Aorta (tissue), 5 donors: ENCODE measurements at regions not wholly inside any gene's neighbourhood (a gene's known extent, or its start where the extent isn't known, plus 50 kb on each side); places are given as distances from the start of the nearest gene placed in this dataset.
A peak's percentile ranks its signal among the peaks of the same experiment; 100 is the strongest.

Experiments used
- ATAC-seq: fragments of 200-7000 bp; cut with Tn5 transposase; one replicate; pipeline ENCODE4 v1.9.1; 2022; ENCODE audit warnings: moderate library complexity; ENCODE audit not compliant: low FRiP score
- DNase-seq, 2 donors: peaks; one replicate each; pipeline ENCODE4 v3.0.0-alpha.2; 2020
- H3K27ac ChIP-seq, 2 donors: one replicate each; pipeline ENCODE4 v1.5.1; 2013; ENCODE audit warnings: low read length in 2 of 2, mild to moderate bottlenecking in 2 of 2, moderate library complexity in 2 of 2, control low read depth in 1 of 2, inconsistent platforms in 1 of 2, low read depth in 1 of 2
- H3K27me3 ChIP-seq, 2 donors: one replicate each; pipeline ENCODE4 v1.6.1; 2013; ENCODE audit warnings: control low read depth in 1 of 2, low read length in 1 of 2, mild to moderate bottlenecking in 1 of 2, moderate library complexity in 1 of 2; ENCODE audit not compliant: insufficient read depth in 2 of 2, control insufficient read depth in 1 of 2
- H3K36me3 ChIP-seq, 2 donors: one replicate each; pipeline ENCODE4 v1.6.1; 2013; ENCODE audit warnings: control low read depth in 1 of 2, low read length in 1 of 2, mild to moderate bottlenecking in 1 of 2; ENCODE audit not compliant: insufficient read depth in 2 of 2, control insufficient read depth in 1 of 2
- H3K4me1 ChIP-seq, 2 donors: one replicate each; pipeline ENCODE4 v1.6.1; 2013; ENCODE audit warnings: low read length in 2 of 2, control low read depth in 1 of 2, mild to moderate bottlenecking in 1 of 2, moderate library complexity in 1 of 2; ENCODE audit not compliant: insufficient read depth in 2 of 2, control insufficient read depth in 1 of 2
- H3K4me3 ChIP-seq, 2 donors: one replicate each; pipeline ENCODE4 v1.5.1; 2013; ENCODE audit warnings: low read length in 2 of 2, control low read depth in 1 of 2, mild to moderate bottlenecking in 1 of 2
- H3K9me3 ChIP-seq: one replicate; pipeline ENCODE4 v1.6.1; 2013; ENCODE audit warnings: mild to moderate bottlenecking, low read length; ENCODE audit not compliant: control insufficient read depth
- WGBS, 2 donors: extraction: QIAGEN DNeasy Blood & Tissue Kit; methylation state at CpG; one replicate each; pipeline ENCODE4 v1.1.7; 2013; 5-methylcytosine and 5-hydroxymethylcytosine counted together
- intact Hi-C, 2 donors: fragments of 100-400 bp; cut with DNase I; formaldehyde crosslinking; loops; one replicate each; pipeline versions ENCODE4 v1.14.2 to v1.15.0; 2022
- donor health status: healthy with polysubstance abuse.
- donor health status: Bipolar disorder and iron deficiency.
- donor health status: DM: no; HTN: no; CAD: no.
- donor health status: DM: no; HTN: no; CAD: no.
- donor health status: DM: yes; HTN: yes; CAD: no.

DNA sequence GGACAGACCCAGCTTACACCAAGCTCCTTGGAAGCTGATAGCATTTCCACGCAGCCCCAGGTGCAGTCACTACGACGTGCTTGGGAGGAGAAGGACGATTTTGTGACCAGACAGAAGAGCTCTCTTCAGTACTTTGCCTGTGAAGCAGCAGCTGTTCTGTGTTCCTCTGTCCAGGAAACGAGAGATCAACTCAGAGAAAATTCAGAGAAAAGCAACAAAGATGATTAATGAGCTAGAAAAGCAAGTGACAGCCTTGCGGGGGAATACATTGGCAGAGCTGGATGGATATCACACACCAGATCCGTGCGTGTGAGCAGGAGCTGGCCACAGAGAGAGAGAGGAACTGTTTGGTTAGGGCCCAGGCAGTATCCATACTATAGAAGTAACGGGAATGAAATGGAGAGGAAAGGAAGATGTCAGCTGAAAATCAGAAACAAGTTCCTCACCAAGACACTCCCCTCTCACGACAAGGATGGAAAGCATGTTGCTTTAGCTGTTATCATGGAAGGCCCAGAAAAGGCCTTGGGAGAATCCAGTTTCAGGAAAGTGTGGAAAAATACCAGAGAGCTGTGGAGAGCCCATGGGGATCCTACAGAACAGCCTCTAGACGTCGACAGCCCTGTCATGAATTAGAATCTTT lies 106.2 kb downstream of the TOMM20 start:
- H3K4me3 ChIP-seq = no peak overlapping the region
- H3K36me3 ChIP-seq = no peaks in the 10 kb centered on the region
- WGBS, 2 donors = 17 to 20% methylated on average over 12 of the region's 12 CpGs
- ATAC-seq = no peak
- peaks cover 4% of the 10 kb centered on the region for H3K9me3 ChIP-seq
- intact Hi-C loops = no loop called here
- H3K4me1 ChIP-seq = peaks cover 0 to 2% of the 10 kb centered on the region in 2 donors
- H3K27ac ChIP-seq = no peak overlapping the region
- no peaks in the 10 kb centered on the region for H3K27me3 ChIP-seq
- no peak for DNase-seq

DNA sequence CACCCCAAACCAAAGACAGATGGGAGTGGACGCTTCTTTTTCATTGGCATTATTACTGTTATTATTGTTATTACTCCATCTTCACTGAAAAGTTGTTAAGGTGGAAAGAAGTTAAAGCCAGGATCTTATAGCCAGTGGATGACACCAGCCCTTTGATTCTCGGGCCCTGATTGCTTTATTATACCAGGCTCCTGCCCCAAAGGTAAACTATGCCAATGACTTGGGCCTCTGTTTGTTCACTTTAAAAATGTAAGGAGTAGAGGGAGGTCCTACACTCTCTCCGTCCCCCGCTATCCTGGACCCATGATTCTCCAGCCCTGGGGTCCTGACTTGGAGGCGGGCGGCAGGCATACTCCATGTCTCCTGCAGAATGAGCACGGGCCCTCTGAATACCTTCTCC lies 106.8 kb downstream of the TOMM20 start:
- intact Hi-C loops = no loop called here
- no peak for ATAC-seq
- Histone ChIP-seq H3K9me3 (peaks cover 4% of the 10 kb centered on the region), H3K27me3 (no peaks in the 10 kb centered on the region), H3K27ac (no peak overlapping the region), H3K4me3 (no peak overlapping the region), H3K4me1 (peaks cover 0 to 2% of the 10 kb centered on the region in 2 donors), H3K36me3 (no peaks in the 10 kb centered on the region)
- WGBS, 2 donors = 71 to 72% methylated on average over 7 of the region's 7 CpGs
- no peak for DNase-seq

DNA sequence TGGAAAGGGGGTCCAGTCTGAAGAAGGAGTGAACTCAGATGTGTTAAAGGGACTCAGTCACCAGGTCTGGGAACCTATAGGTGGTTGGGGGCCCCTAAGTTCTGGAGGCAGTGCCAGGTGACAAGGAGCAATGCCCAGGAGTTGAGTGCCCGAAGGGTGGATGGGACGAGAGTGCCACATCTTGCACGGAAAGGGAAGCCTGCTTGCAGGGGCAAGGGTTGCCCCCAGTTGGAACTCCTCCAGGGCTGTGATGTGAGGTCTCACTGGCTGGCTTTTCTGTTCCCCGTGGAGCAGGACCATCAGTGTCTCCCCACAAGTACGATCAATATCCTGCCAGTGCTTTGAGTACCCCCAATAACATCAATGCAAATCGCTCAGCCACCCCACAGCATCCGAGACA lies 107.3 kb downstream of the TOMM20 start:
- Histone ChIP-seq H3K9me3 (peaks cover 4% of the 10 kb centered on the region), H3K36me3 (no peaks in the 10 kb centered on the region), H3K27me3 (no peaks in the 10 kb centered on the region), H3K27ac (no peak overlapping the region), H3K4me3 (no peak overlapping the region), H3K4me1 (peaks cover 0 to 2% of the 10 kb centered on the region in 2 donors)
- ATAC-seq (no peak), DNase-seq (no peak)
- intact Hi-C loops = no loop called here
- 89 to 98% methylated on average over 7 of the region's 7 CpGs for WGBS, 2 donors

DNA sequence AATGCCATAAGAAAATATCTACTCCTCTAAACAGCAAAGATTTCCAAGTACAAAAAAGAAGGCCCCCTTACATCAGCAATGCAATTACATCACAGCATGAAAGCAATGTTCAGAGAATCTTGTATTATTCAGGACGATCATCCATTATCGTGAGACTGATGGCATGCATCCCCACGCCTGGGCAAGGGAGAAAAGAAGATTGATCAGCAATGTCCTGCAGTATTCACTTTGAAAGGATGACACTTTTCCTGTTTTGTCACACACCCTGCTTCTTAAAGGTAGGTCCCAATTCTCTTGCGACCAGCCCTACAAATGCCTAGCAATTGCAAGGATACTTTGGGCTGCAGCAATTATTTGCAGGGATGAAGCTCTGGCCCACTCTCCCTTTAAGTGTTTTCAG lies 108.7 kb downstream of the TOMM20 start:
- Histone ChIP-seq H3K36me3 (no peaks in the 10 kb centered on the region), H3K4me3 (no peak overlapping the region), H3K27me3 (no peaks in the 10 kb centered on the region), H3K4me1 (peaks cover 0 to 2% of the 10 kb centered on the region in 2 donors), H3K27ac (no peak overlapping the region), H3K9me3 (peaks cover 4% of the 10 kb centered on the region)
- WGBS, 2 donors = 96 to 97% methylated on average over 4 of the region's 4 CpGs
- ATAC-seq = no peak
- no peak for DNase-seq
- intact Hi-C loops = no loop called here

DNA sequence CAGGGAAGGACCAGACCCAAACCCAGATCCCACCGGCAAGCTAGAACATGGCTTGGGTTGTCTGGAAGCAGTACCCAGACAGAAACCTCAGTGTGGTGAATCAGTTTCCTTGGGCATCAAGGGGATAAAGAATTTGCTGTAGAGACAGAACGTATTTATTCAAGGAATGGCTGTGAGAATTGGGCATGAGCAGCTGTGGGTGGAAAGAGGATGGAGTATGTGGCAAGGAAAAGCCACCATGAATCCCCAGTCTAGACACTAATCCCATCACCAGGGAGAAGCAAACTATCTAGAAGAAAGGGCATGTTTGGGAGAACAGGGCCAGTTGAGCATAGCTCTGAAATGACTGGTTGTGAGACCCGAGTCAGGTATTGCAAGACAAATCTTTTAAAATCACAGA lies 109.2 kb downstream of the TOMM20 start:
- no peak for DNase-seq
- Histone ChIP-seq H3K9me3 (peaks cover 4% of the 10 kb centered on the region), H3K27ac (no peak overlapping the region), H3K27me3 (no peaks in the 10 kb centered on the region), H3K4me1 (peaks cover 0 to 2% of the 10 kb centered on the region in 2 donors), H3K36me3 (no peaks in the 10 kb centered on the region), H3K4me3 (no peak overlapping the region)
- WGBS, 2 donors = 96 to 97% methylated on average over 3 of the region's 3 CpGs
- ATAC-seq = no peak
- intact Hi-C loops = no loop called here

DNA sequence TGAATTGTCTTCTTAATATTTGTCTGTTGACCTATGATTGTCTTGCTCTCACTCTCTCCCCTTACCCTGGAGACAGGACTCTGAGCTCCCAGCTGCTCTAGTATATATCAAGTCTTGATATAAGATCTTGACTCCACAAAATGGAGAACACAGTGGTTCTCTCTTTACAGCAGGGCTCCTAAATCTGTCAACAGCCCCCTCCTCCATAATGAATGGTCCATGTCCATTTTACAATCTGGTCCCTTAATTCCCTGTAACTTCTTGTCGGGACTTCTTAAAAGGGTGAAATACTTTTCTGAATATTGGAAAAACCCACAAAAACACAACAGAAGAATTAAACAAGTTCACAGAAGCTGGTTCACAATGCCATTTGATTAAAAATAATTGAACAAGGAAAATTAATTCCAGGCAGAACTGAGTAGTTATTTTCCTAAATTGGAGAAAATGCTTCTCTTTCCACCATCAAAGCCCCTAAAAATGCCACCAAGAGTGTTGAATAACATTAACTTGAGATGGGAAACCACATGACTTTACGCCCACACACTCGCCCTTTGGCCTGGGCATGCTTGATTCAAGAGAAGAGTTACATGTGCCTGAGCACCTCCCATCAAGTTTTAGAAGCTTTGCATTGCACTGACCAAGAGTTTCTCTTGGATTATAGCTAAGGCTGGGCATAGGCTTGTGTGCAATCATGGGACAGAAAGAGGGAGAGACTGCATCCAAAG lies 109.8 kb downstream of the TOMM20 start:
- DNase-seq (no peak), ATAC-seq (no peak)
- intact Hi-C loops = no loop called here
- WGBS, 2 donors = 87 to 91% methylated on average over 3 of the region's 3 CpGs
- Histone ChIP-seq H3K27me3 (no peaks in the 10 kb centered on the region), H3K4me1 (peaks cover 0 to 2% of the 10 kb centered on the region in 2 donors), H3K36me3 (no peaks in the 10 kb centered on the region), H3K9me3 (peaks cover 4% of the 10 kb centered on the region), H3K4me3 (no peak overlapping the region), H3K27ac (no peak overlapping the region)

DNA sequence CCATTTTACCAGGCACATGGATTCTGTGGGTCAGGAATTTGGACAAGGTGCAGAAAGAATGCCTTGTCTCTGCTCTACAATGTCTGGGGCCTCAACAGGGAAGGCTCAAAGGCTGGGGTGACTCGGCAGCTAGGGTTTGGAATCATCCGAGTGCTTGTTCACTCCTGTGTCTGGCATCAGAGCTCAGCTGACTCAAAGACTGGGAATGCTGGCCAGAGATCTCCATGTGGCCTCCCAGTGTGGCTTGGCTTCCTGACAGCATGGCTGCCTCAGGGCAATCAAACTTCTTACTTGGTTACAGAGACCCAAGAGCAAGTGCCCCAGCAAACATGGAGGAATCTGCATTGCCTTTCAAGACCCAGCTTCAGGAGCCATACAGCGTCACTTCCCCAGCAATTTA lies 110.5 kb downstream of the TOMM20 start:
- ATAC-seq (no peak), DNase-seq (peak; percentile 67 to 79)
- H3K4me3 ChIP-seq = no peak overlapping the region
- no peaks in the 10 kb centered on the region for H3K27me3 ChIP-seq
- intact Hi-C loops = no loop called here
- no peak overlapping the region for H3K27ac ChIP-seq
- peaks cover 4% of the 10 kb centered on the region for H3K9me3 ChIP-seq
- H3K4me1 ChIP-seq = peaks cover 0 to 2% of the 10 kb centered on the region in 2 donors
- WGBS, 2 donors = 36 to 39% methylated on average over 3 of the region's 3 CpGs
- H3K36me3 ChIP-seq = no peaks in the 10 kb centered on the region

DNA sequence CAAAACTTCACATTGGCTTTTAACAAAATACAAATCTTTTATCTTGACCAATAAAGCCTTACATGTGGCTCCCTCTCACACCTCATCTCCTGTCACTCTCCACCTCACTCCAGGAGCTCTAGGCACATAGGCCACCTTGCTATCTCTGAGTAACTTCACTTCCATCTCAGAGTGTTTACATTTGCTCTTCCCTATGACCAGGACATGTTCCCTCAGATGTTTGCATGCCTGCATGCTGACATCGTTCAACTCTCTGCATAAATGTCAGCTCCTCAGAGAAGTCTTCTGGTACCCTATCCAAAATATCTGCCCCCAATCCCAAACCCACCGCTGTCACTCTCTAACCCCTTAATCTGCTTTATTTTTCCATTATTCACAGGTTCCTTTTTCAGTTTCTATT lies 110.9 kb downstream of the TOMM20 start:
- Histone ChIP-seq H3K27ac (no peak overlapping the region), H3K4me1 (peaks cover 0 to 2% of the 10 kb centered on the region in 2 donors)

DNA sequence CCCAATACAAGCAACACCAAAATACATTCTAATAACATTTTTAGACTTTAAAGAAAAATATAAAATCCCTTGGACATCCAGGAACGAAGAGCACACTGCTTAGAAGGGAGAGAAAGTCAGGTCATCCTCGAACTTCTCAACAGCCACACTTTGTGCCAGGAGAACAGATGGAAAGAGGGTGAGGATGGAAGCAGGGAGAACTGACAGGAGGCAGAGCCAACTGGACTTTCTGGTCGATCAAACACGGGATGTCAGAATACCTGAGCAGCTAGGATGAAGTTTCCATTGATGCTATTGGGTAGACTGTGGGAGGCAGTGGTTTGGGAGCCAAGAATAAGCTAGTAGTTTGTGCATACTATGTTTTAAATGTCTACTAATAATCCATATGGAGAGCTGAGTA lies 111.4 kb downstream of the TOMM20 start:
- H3K27ac ChIP-seq = no peak overlapping the region
- H3K9me3 ChIP-seq = peaks cover 4% of the 10 kb centered on the region
- 96 to 97% methylated on average over 4 of the region's 4 CpGs for WGBS, 2 donors
- no peaks in the 10 kb centered on the region for H3K36me3 ChIP-seq
- no peaks in the 10 kb centered on the region for H3K4me1 ChIP-seq
- ATAC-seq (no peak), DNase-seq (no peak)
- no peaks in the 10 kb centered on the region for H3K27me3 ChIP-seq
- no peak overlapping the region for H3K4me3 ChIP-seq
- intact Hi-C loops = no loop called here

More for the DNA sequence above, 110.9 kb downstream of the TOMM20 start:
- Histone ChIP-seq H3K4me3 (no peak overlapping the region), H3K9me3 (peaks cover 4% of the 10 kb centered on the region), H3K27me3 (no peaks in the 10 kb centered on the region), H3K36me3 (no peaks in the 10 kb centered on the region)
- intact Hi-C loops = no loop called here
- ATAC-seq (no peak), DNase-seq (no peak)
- 88 to 94% methylated on average over 2 of the region's 2 CpGs for WGBS, 2 donors
